ENCODE measurements at regions not wholly inside any gene's neighbourhood (a gene's known extent, or its start where the extent isn't known, plus 50 kb on each side); places are given as distances from the start of the nearest gene placed in this dataset.

DNA sequence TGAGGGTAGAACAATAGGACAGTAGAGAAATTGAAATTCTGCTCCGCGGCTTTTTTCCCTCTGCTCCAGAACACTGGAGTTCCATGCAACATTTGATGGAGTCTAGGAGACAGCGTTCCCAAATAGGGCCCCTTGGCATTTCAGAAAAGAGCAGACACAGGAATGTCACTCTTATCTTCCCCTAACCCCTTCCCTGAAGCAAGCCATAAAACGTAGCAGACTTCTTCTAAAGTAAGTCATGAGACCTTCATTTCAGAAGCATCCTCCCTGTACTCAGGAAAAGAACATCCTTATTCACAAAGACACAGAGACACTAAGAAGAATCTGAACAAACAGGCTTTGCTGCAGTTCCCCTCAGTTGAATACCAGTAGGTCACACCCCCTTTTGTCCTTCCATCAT lies 296.1 kb upstream of the SOX9 start:
- TF ChIP-seq, protein P1, sequence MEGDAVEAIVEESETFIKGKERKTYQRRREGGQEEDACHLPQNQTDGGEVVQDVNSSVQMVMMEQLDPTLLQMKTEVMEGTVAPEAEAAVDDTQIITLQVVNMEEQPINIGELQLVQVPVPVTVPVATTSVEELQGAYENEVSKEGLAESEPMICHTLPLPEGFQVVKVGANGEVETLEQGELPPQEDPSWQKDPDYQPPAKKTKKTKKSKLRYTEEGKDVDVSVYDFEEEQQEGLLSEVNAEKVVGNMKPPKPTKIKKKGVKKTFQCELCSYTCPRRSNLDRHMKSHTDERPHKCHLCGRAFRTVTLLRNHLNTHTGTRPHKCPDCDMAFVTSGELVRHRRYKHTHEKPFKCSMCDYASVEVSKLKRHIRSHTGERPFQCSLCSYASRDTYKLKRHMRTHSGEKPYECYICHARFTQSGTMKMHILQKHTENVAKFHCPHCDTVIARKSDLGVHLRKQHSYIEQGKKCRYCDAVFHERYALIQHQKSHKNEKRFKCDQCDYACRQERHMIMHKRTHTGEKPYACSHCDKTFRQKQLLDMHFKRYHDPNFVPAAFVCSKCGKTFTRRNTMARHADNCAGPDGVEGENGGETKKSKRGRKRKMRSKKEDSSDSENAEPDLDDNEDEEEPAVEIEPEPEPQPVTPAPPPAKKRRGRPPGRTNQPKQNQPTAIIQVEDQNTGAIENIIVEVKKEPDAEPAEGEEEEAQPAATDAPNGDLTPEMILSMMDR (IDR thresholded peaks at IDR 0.05) = no peak
- no peak overlapping the region for H3K27ac Mint-ChIP-seq
- ATAC-seq = no peak
- ChIA-PET CTCF (no interaction called here), POLR2A (no interaction called here)
- H3K4me1 Mint-ChIP-seq (ENCODE audit: low read depth) = no peaks in the 10 kb centered on the region
- no peaks in the 10 kb centered on the region for H3K36me3 Mint-ChIP-seq (ENCODE audit: low read depth)
- H3K4me3 Mint-ChIP-seq = no peak overlapping the region
- H3K9me3 Mint-ChIP-seq = no peaks in the 10 kb centered on the region
- intact Hi-C loops (cut with micrococcal nuclease) = no loop called here
- no peaks in the 10 kb centered on the region for H3K27me3 Mint-ChIP-seq
- DNase-seq = no peak

GRCh38 chr17:71825687-71826086 lies 295.1 kb upstream of the SOX9 start:
- Mint-ChIP-seq H3K36me3 (ENCODE audit: low read depth) (no peaks in the 10 kb centered on the region), H3K4me1 (ENCODE audit: low read depth) (no peaks in the 10 kb centered on the region), H3K4me3 (no peak overlapping the region), H3K9me3 (no peaks in the 10 kb centered on the region), H3K27me3 (peaks cover 2% of the 10 kb centered on the region), H3K27ac (no peak overlapping the region)
- POLR2A ChIA-PET = interaction anchor here (0.7 kb wide), 1 partner anchor 30 kb away, joined by 4 read pairs; no protein-coding TSS in a partner anchor
- intact Hi-C loops (cut with micrococcal nuclease) = no loop called here
- CTCF ChIA-PET = no interaction called here
- TF ChIP-seq, protein P1 (IDR thresholded peaks at IDR 0.05) = no peak
- DNase-seq (no peak), ATAC-seq (no peak)

GRCh38 chr17:71828182-71828596 lies 292.6 kb upstream of the SOX9 start:
- CTCF ChIA-PET = no interaction called here
- Mint-ChIP-seq H3K4me3 (no peak overlapping the region), H3K27me3 (peaks cover 4% of the 10 kb centered on the region), H3K9me3 (no peaks in the 10 kb centered on the region), H3K4me1 (ENCODE audit: low read depth) (no peaks in the 10 kb centered on the region), H3K36me3 (ENCODE audit: low read depth) (no peaks in the 10 kb centered on the region), H3K27ac (no peak overlapping the region)
- POLR2A ChIA-PET = interaction anchor here (0.9 kb wide), 1 partner anchor 14 kb away, joined by 3 read pairs; no protein-coding TSS in a partner anchor
- TF ChIP-seq, protein P1 (IDR thresholded peaks at IDR 0.05) = no peak
- no peak for DNase-seq
- ATAC-seq = no peak
- intact Hi-C loops (cut with micrococcal nuclease) = no loop called here

DNA sequence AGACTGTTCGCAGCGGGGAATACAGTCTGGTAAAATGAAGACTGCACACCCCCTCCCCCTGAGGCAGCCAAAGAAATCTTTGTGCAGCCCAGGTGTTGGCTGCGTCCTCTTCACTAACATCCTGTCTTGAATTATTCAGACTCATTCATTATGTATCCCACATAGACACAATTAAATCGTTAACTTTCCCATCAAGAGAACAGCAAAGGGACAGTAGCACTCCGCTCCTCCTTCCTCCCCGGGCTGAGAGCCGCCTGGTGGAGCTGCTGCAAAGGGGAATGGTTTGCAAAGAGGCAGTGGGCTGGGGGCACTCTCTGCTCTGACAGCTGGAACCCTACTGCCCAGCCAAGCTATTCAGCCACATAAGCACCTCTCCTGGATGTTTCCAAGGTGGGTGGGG lies 290.0 kb upstream of the SOX9 start:
- H3K9me3 Mint-ChIP-seq = no peaks in the 10 kb centered on the region
- H3K36me3 Mint-ChIP-seq (ENCODE audit: low read depth) = no peaks in the 10 kb centered on the region
- H3K27ac Mint-ChIP-seq = no peak overlapping the region

GRCh38 chr17:71842986-71843385 lies 277.8 kb upstream of the SOX9 start:
- CTCF ChIA-PET = no interaction called here
- Mint-ChIP-seq H3K27me3 (no peaks in the 10 kb centered on the region), H3K4me1 (ENCODE audit: low read depth) (no peaks in the 10 kb centered on the region), H3K9me3 (peaks cover 9% of the 10 kb centered on the region), H3K4me3 (no peak overlapping the region), H3K27ac (no peak overlapping the region), H3K36me3 (ENCODE audit: low read depth) (no peaks in the 10 kb centered on the region)
- ATAC-seq (no peak), DNase-seq (no peak)
- intact Hi-C loops (cut with micrococcal nuclease) = no loop called here
- POLR2A ChIA-PET = no interaction called here
- TF ChIP-seq, protein P1 (IDR thresholded peaks at IDR 0.05) = no peak

More for the DNA sequence above, 290.0 kb upstream of the SOX9 start:
- ChIA-PET POLR2A (no interaction called here), CTCF (interaction anchor here (0.9 to 1.5 kb wide), 2 partner anchors 10 to 19 kb away, joined by 3 to 4 read pairs; no protein-coding TSS in a partner anchor)
- ATAC-seq = no peak
- Mint-ChIP-seq H3K27me3 (peaks cover 4% of the 10 kb centered on the region), H3K4me3 (no peak overlapping the region), H3K4me1 (ENCODE audit: low read depth) (no peaks in the 10 kb centered on the region)
- TF ChIP-seq, protein P1 (IDR thresholded peaks at IDR 0.05) = no peak
- no peak for DNase-seq
- intact Hi-C loops (cut with micrococcal nuclease) = no loop called here

Data from activated CD8-positive, alpha-beta T cell treated with anti-CD3 and anti-CD28 coated beads for 36 hours (primary cell).